ENCODE measurements at regions not wholly inside any gene's neighbourhood (a gene's known extent, or its start where the extent isn't known, plus 50 kb on each side); places are given as distances from the start of the nearest gene placed in this dataset.

- TF ChIP-seq TEAD4 (IDR thresholded peaks at IDR 0.05) (no peak), TCF12 (IDR thresholded peaks at IDR 0.05; ENCODE audit: low read depth) (no peak), TAF1 (IDR thresholded peaks at IDR 0.05; ENCODE audit: low read depth) (no peak), ZBTB7A (IDR thresholded peaks at IDR 0.05; ENCODE audit: low read depth) (no peak), RAD21 (IDR thresholded peaks at IDR 0.05; ENCODE audit: low read depth) (no peak), CREB1 (IDR thresholded peaks at IDR 0.05; ENCODE audit: low read depth) (no peak), EGR1 (IDR thresholded peaks at IDR 0.05) (no peak), CEBPB (IDR thresholded peaks at IDR 0.05) (no peak), NFIC (IDR thresholded peaks at IDR 0.05) (no peak)
- TF ChIP-seq, protein P1, sequence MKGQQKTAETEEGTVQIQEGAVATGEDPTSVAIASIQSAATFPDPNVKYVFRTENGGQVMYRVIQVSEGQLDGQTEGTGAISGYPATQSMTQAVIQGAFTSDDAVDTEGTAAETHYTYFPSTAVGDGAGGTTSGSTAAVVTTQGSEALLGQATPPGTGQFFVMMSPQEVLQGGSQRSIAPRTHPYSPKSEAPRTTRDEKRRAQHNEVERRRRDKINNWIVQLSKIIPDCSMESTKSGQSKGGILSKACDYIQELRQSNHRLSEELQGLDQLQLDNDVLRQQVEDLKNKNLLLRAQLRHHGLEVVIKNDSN (IDR thresholded peaks at IDR 0.05), result no peak
- TF ChIP-seq, protein P2, sequence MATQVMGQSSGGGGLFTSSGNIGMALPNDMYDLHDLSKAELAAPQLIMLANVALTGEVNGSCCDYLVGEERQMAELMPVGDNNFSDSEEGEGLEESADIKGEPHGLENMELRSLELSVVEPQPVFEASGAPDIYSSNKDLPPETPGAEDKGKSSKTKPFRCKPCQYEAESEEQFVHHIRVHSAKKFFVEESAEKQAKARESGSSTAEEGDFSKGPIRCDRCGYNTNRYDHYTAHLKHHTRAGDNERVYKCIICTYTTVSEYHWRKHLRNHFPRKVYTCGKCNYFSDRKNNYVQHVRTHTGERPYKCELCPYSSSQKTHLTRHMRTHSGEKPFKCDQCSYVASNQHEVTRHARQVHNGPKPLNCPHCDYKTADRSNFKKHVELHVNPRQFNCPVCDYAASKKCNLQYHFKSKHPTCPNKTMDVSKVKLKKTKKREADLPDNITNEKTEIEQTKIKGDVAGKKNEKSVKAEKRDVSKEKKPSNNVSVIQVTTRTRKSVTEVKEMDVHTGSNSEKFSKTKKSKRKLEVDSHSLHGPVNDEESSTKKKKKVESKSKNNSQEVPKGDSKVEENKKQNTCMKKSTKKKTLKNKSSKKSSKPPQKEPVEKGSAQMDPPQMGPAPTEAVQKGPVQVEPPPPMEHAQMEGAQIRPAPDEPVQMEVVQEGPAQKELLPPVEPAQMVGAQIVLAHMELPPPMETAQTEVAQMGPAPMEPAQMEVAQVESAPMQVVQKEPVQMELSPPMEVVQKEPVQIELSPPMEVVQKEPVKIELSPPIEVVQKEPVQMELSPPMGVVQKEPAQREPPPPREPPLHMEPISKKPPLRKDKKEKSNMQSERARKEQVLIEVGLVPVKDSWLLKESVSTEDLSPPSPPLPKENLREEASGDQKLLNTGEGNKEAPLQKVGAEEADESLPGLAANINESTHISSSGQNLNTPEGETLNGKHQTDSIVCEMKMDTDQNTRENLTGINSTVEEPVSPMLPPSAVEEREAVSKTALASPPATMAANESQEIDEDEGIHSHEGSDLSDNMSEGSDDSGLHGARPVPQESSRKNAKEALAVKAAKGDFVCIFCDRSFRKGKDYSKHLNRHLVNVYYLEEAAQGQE (IDR thresholded peaks at IDR 0.05; ENCODE audit: low read depth), result no peak
- TF ChIP-seq, protein P3, sequence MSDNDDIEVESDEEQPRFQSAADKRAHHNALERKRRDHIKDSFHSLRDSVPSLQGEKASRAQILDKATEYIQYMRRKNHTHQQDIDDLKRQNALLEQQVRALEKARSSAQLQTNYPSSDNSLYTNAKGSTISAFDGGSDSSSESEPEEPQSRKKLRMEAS (IDR thresholded peaks at IDR 0.05), result no peak
Observed at GRCh38 chr7:12821746-12822145, 134.3 kb downstream of the ARL4A start.

GRCh38 chr7:12826079-12826478 lies 138.6 kb downstream of the ARL4A start:
- TF ChIP-seq TCF12 (IDR thresholded peaks at IDR 0.05; ENCODE audit: low read depth) (no peak), YY1 (IDR thresholded peaks at IDR 0.05; ENCODE audit: low read depth) (no peak), RAD21 (IDR thresholded peaks at IDR 0.05; ENCODE audit: low read depth) (no peak), NFIC (IDR thresholded peaks at IDR 0.05) (no peak), ZBTB7A (IDR thresholded peaks at IDR 0.05; ENCODE audit: low read depth) (no peak), CEBPB (IDR thresholded peaks at IDR 0.05) (no peak)
- TF ChIP-seq, protein P1 (IDR thresholded peaks at IDR 0.05), result no peak
- TF ChIP-seq, protein P2 (IDR thresholded peaks at IDR 0.05; ENCODE audit: low read depth), result no peak

DNA sequence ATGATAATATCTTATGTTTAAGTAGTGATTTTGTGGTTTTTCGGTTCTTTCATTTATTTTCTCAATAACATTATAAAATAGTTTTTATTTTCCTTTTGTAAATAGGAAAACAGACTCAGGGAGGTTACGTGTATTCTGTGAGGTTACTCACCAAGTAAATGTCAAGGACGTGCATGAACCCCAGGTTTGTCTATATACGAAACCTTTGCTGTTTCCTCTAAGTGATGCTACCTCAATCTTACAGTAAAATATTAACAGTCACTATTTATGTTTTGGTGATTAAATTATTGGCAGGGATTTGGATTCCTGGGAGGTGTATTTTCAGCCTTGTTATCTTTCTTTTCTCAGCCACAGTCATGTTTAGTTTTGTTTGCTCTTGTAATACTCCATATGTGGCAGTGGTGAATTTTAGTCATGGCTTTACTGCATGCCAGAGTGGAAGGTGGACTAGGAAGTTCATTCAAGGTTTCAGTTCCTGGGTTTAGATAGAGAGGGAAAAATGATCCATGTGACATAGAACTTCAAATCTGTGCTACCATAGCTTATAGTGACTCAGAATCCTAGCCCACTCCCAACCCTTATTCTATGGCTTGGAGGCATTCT lies 139.9 kb downstream of the ARL4A start:
- TF ChIP-seq, protein P1 (IDR thresholded peaks at IDR 0.05), result no peak
- no peak for TF ChIP-seq EP300 (IDR thresholded peaks at IDR 0.05; ENCODE audit: borderline replicate concordance)
- no peak for TF ChIP-seq CEBPB (IDR thresholded peaks at IDR 0.05)
- no peak for TF ChIP-seq FOXM1 (IDR thresholded peaks at IDR 0.05; ENCODE audit: borderline replicate concordance, low read depth)
- no peak for TF ChIP-seq TAF1 (IDR thresholded peaks at IDR 0.05; ENCODE audit: low read depth)
- TF ChIP-seq YY1 (IDR thresholded peaks at IDR 0.05; ENCODE audit: low read depth), result no peak
- TF ChIP-seq NFIC (IDR thresholded peaks at IDR 0.05), result no peak
- no peak for TF ChIP-seq CREB1 (IDR thresholded peaks at IDR 0.05; ENCODE audit: low read depth)
- TF ChIP-seq, protein P3 (IDR thresholded peaks at IDR 0.05), result no peak
- TF ChIP-seq, protein P2 (IDR thresholded peaks at IDR 0.05; ENCODE audit: low read depth), result no peak
- no peak for TF ChIP-seq ZBTB7A (IDR thresholded peaks at IDR 0.05; ENCODE audit: low read depth)
- no peak for TF ChIP-seq RAD21 (IDR thresholded peaks at IDR 0.05; ENCODE audit: low read depth)
- TF ChIP-seq TEAD4 (IDR thresholded peaks at IDR 0.05), result no peak
- TF ChIP-seq TCF12 (IDR thresholded peaks at IDR 0.05; ENCODE audit: low read depth), result no peak
- no peak for TF ChIP-seq EGR1 (IDR thresholded peaks at IDR 0.05)

DNA sequence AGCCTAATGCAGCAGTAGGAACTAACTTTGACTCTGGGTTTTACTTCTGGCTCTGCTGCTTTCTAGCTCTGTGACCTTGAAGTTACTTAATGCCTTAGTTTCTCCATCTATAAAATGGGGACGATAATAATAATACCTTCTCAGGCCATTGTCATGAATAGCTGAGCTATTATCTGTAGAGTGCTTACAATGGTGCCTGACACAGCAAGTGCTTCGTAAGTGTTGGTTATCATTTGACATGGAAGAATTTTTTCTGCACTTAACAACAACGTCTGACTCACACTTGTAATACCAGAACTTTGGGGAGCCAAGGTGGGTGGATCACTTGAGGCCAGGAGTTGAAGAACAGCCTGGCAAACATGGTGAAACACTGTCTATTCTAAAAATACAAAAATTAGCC lies 140.5 kb downstream of the ARL4A start:
- TF ChIP-seq EP300 (IDR thresholded peaks at IDR 0.05; ENCODE audit: borderline replicate concordance), result no peak
- TF ChIP-seq CREB1 (IDR thresholded peaks at IDR 0.05; ENCODE audit: low read depth), result no peak
- no peak for TF ChIP-seq TCF12 (IDR thresholded peaks at IDR 0.05; ENCODE audit: low read depth)
- TF ChIP-seq TAF1 (IDR thresholded peaks at IDR 0.05; ENCODE audit: low read depth), result no peak
- no peak for TF ChIP-seq TEAD4 (IDR thresholded peaks at IDR 0.05)
- TF ChIP-seq, protein P1 (IDR thresholded peaks at IDR 0.05), result no peak
- no peak for TF ChIP-seq NFIC (IDR thresholded peaks at IDR 0.05)
- TF ChIP-seq, protein P2 (IDR thresholded peaks at IDR 0.05; ENCODE audit: low read depth), result no peak
- no peak for TF ChIP-seq RAD21 (IDR thresholded peaks at IDR 0.05; ENCODE audit: low read depth)
- no peak for TF ChIP-seq YY1 (IDR thresholded peaks at IDR 0.05; ENCODE audit: low read depth)
- TF ChIP-seq FOXM1 (IDR thresholded peaks at IDR 0.05; ENCODE audit: borderline replicate concordance, low read depth), result no peak
- no peak for TF ChIP-seq ZBTB7A (IDR thresholded peaks at IDR 0.05; ENCODE audit: low read depth)
- TF ChIP-seq EGR1 (IDR thresholded peaks at IDR 0.05), result no peak
- TF ChIP-seq CEBPB (IDR thresholded peaks at IDR 0.05), result no peak
- TF ChIP-seq, protein P3 (IDR thresholded peaks at IDR 0.05), result no peak
